HepG2 (cell line): ENCODE measurements at regions not wholly inside any gene's neighbourhood (a gene's known extent, or its start where the extent isn't known, plus 50 kb on each side); places are given as distances from the start of the nearest gene placed in this dataset.
A peak's percentile ranks its signal among the peaks of the same experiment; 100 is the strongest.

ENCODE experiments used
- AGO2 ChIP-seq: fragments of 200-400 bp; formaldehyde crosslinking; optimal IDR thresholded peaks from 2 replicates; pipeline ENCODE3; 2017; ENCODE audit warnings: mild to moderate bottlenecking, low read depth, low read length, moderate library complexity
- ATAD3A ChIP-seq: sonication (generic); formaldehyde crosslinking; IDR thresholded peaks from 2 replicates; pipeline ENCODE4 v1.4.0; 2020; ENCODE audit warnings: missing genetic modification reagents
- FOXA3 ChIP-seq: IDR thresholded peaks from 2 replicates; pipeline ENCODE4 v1.6.1; 2016; ENCODE audit warnings: missing genetic modification reagents, missing compliant biosample characterization
- FUBP1 ChIP-seq: sonication (generic); formaldehyde crosslinking; IDR thresholded peaks from 2 replicates; pipeline ENCODE4 v1.5.1; 2020; ENCODE audit warnings: missing genetic modification reagents, mild to moderate bottlenecking, borderline replicate concordance
- HMGA1 ChIP-seq: sonication (generic); formaldehyde crosslinking; conservative IDR thresholded peaks from 2 replicates; pipeline ENCODE4 v1.4.0; 2020; ENCODE audit warnings: missing genetic modification reagents
- NCOA1 ChIP-seq: sonication (generic); formaldehyde crosslinking; IDR thresholded peaks from 2 replicates; pipeline ENCODE4 v1.9.0; 2021; ENCODE audit warnings: missing genetic modification reagents
- RCOR2 ChIP-seq: IDR thresholded peaks from 2 replicates; pipeline ENCODE4 v1.6.1; 2016; ENCODE audit warnings: missing biosample characterization, missing genetic modification reagents
- TRAFD1 ChIP-seq: sonication (generic); formaldehyde crosslinking; IDR thresholded peaks from 2 replicates; pipeline ENCODE4 v1.5.1; 2020; ENCODE audit warnings: missing genetic modification reagents, mild to moderate bottlenecking, borderline replicate concordance
- TSC22D2 ChIP-seq: sonication (generic); formaldehyde crosslinking; IDR thresholded peaks from 2 replicates; pipeline ENCODE4 v1.5.1; 2020; ENCODE audit warnings: missing genetic modification reagents, mild to moderate bottlenecking, borderline replicate concordance
- ZBTB1 ChIP-seq: sonication (generic); formaldehyde crosslinking; IDR thresholded peaks from 2 replicates; pipeline ENCODE4 v1.4.0; 2020; ENCODE audit warnings: missing genetic modification reagents, borderline replicate concordance
- ZBTB7A ChIP-seq: sonication (generic); formaldehyde crosslinking; IDR thresholded peaks from 2 replicates; pipeline ENCODE4 v1.8.0; 2022; ENCODE audit warnings: mild to moderate bottlenecking, missing genetic modification reagents
- ZKSCAN1 ChIP-seq: fragments of 150-350 bp; IDR thresholded peaks from 2 replicates; pipeline ENCODE4 v1.6.1; 2014; ENCODE audit warnings: low read length
- ZNF138 ChIP-seq: sonication (generic); formaldehyde crosslinking; IDR thresholded peaks from 2 replicates; pipeline ENCODE4 v1.5.0; 2020; ENCODE audit warnings: mild to moderate bottlenecking, low read depth, missing genetic modification reagents
- ZNF275 ChIP-seq: sonication (generic); formaldehyde crosslinking; IDR thresholded peaks from 2 replicates; pipeline ENCODE4 v1.8.0; 2022; ENCODE audit warnings: missing genetic modification reagents, mild to moderate bottlenecking, inconsistent platforms, borderline replicate concordance
- ZNF335 ChIP-seq: sonication (generic); formaldehyde crosslinking; IDR thresholded peaks from 2 replicates; pipeline ENCODE4 v1.4.0; 2020; ENCODE audit warnings: missing genetic modification reagents
- ZNF446 ChIP-seq: sonication (generic); formaldehyde crosslinking; IDR thresholded peaks from 2 replicates; pipeline ENCODE4 v1.5.0; 2020; ENCODE audit warnings: mild to moderate bottlenecking, missing genetic modification reagents
- ZNF7 ChIP-seq: IDR thresholded peaks from 2 replicates; pipeline ENCODE4 v1.6.1; 2016; ENCODE audit warnings: missing biosample characterization, missing genetic modification reagents
- ZNF746 ChIP-seq: sonication (generic); formaldehyde crosslinking; IDR thresholded peaks from 2 replicates; pipeline ENCODE4 v1.8.0; 2022; ENCODE audit warnings: mild to moderate bottlenecking, missing genetic modification reagents
- ZNF781 ChIP-seq: sonication (generic); formaldehyde crosslinking; IDR thresholded peaks from 2 replicates; pipeline ENCODE4 v1.5.1; 2020; ENCODE audit warnings: borderline replicate concordance, mild to moderate bottlenecking, missing genetic modification reagents; ENCODE audit errors: not compliant biosample characterization
- ZNF800 ChIP-seq: sonication (generic); formaldehyde crosslinking; IDR thresholded peaks from 2 replicates; pipeline ENCODE4 v1.4.0; 2020; ENCODE audit warnings: missing genetic modification reagents
- ZNF850 ChIP-seq: sonication (generic); formaldehyde crosslinking; conservative IDR thresholded peaks from 2 replicates; pipeline ENCODE4 v1.9.0; 2021; ENCODE audit warnings: mild to moderate bottlenecking, missing genetic modification reagents

GRCh38 chr14:73786636-73787485 is 64.8 kb upstream of the PTGR2 start (continued):
- TF ChIP-seq ZKSCAN1 = no peak
- no peak for TF ChIP-seq ZNF275 (CRISPR knock-in tag)
- TF ChIP-seq AGO2 = peak; percentile 19
- TF ChIP-seq NCOA1 = no peak
- TF ChIP-seq ZNF781 (CRISPR knock-in tag) = no peak
- TF ChIP-seq TSC22D2 (CRISPR knock-in tag) = no peak
- TF ChIP-seq ZNF800 (CRISPR knock-in tag) = no peak
- peak; percentile 21; the same call in 1 of the 2 replicates for TF ChIP-seq ZNF446 (CRISPR knock-in tag)
- TF ChIP-seq ZNF850 = no peak
- TF ChIP-seq RCOR2 (CRISPR knock-in tag) = no peak
- TF ChIP-seq ZBTB7A (CRISPR knock-in tag) = no peak
- no peak for TF ChIP-seq ZNF335 (CRISPR knock-in tag)
- no peak for TF ChIP-seq TRAFD1 (CRISPR knock-in tag)
- TF ChIP-seq ZBTB1 (CRISPR knock-in tag) = no peak
- no peak for TF ChIP-seq ATAD3A (CRISPR knock-in tag)
- TF ChIP-seq ZNF746 (CRISPR knock-in tag) = no peak
- no peak for TF ChIP-seq ZNF138 (CRISPR knock-in tag)
- TF ChIP-seq ZNF7 = no peak
- TF ChIP-seq FUBP1 (CRISPR knock-in tag) = no peak
- TF ChIP-seq HMGA1 (CRISPR knock-in tag) = no peak
- no peak for TF ChIP-seq FOXA3 (CRISPR knock-in tag)
